Spleen (tissue), 7 donors: ENCODE measurements at regions not wholly inside any gene's neighbourhood (a gene's known extent, or its start where the extent isn't known, plus 50 kb on each side); places are given as distances from the start of the nearest gene placed in this dataset.
"Not testable (repeated sequence)": the region's sequence is repeated elsewhere in the genome, so short reads cannot be mapped to it uniquely, and the experiment has no call there.

Source experiments
- POLR2A ChIP-seq, 3 donors: fragments of 450-650 bp; IDR thresholded peaks; one replicate each; pipeline ENCODE4 v1.5.1; 2017; ENCODE audit warnings: antibody characterized with exemption in 3 of 3, mild to moderate bottlenecking in 1 of 3
- POLR2AphosphoS5 ChIP-seq, 3 donors: sonication (generic); formaldehyde crosslinking; IDR thresholded peaks; one replicate each; pipeline ENCODE4 v1.5.1; 2017; ENCODE audit warnings: antibody characterized with exemption in 3 of 3
- TF ChIP-seq, protein P1 (sequence below), 11 experiments: fragments of 200-600 bp in 7 of 11; fragments of 450-650 bp in 4 of 11; sonication (generic) in 4 of 11; IDR thresholded peaks in 8 of 11; conservative IDR thresholded peaks in 3 of 11; 1 replicate in 7 of 11; 2 replicates in 4 of 11; pipeline versions ENCODE4 v1.4.0 to v1.8.0; 2016 to 2021; ENCODE audit warnings: antibody characterized with exemption in 11 of 11, inconsistent platforms in 4 of 11, mild to moderate bottlenecking in 1 of 11
- donor health status: DM: no; HTN: no; CAD: no; lungs with moderate emphysema.
- donor health status: DM: no; HTN: no; CAD: no.
- donor health status: DM: no; HTN: no; CAD: no.

DNA sequence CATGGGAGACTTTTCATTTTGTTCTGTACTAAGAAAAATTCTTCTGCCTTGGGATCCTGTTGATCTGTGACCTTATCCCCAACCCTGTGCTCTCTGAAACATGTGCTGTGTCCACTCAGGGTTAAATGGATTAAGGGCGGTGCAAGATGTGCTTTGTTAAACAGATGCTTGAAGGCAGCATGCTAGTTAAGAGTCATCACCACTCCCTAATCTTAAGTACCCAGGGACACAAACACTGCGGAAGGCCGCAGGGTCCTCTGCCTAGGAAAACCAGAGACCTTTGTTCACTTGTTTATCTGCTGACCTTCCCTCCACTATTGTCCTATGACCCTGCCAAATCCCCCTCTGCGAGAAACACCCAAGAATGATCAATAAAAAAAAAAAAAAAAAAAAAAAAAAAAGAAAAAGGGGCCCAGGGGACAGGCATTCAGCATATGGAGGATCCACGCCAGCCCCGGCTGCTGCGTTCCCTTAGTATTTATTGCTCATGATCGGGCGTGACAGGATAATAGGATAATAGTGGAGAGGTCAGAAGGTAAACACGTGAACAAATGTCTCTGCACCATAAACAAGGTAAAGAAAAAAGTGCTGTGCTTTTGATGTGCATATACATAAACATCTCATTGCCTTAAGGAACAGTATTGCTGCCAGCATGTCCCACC lies 113.7 kb upstream of the ZNF92 start:
- TF ChIP-seq, protein P1, sequence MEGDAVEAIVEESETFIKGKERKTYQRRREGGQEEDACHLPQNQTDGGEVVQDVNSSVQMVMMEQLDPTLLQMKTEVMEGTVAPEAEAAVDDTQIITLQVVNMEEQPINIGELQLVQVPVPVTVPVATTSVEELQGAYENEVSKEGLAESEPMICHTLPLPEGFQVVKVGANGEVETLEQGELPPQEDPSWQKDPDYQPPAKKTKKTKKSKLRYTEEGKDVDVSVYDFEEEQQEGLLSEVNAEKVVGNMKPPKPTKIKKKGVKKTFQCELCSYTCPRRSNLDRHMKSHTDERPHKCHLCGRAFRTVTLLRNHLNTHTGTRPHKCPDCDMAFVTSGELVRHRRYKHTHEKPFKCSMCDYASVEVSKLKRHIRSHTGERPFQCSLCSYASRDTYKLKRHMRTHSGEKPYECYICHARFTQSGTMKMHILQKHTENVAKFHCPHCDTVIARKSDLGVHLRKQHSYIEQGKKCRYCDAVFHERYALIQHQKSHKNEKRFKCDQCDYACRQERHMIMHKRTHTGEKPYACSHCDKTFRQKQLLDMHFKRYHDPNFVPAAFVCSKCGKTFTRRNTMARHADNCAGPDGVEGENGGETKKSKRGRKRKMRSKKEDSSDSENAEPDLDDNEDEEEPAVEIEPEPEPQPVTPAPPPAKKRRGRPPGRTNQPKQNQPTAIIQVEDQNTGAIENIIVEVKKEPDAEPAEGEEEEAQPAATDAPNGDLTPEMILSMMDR (IDR thresholded peaks at IDR 0.05 in 8 of 11, conservative IDR thresholded peaks at IDR 0.05 in 3 of 11): not testable (repeated sequence)
- TF ChIP-seq POLR2AphosphoS5, POLR2A (IDR thresholded peaks at IDR 0.05): not testable (repeated sequence)
